ENCODE measurements at regions not wholly inside any gene's neighbourhood (a gene's known extent, or its start where the extent isn't known, plus 50 kb on each side); places are given as distances from the start of the nearest gene placed in this dataset.

- Histone ChIP-seq H2AFZ (no peak overlapping the region), H3K9me3 (ENCODE audit: insufficient read depth, low read depth) (no peaks in the 10 kb centered on the region), H4K20me1 (ENCODE audit: insufficient read depth) (no peaks in the 10 kb centered on the region), H3F3A (ENCODE audit: insufficient read depth, low read depth) (no peaks in the 10 kb centered on the region), H3K27ac (no peak overlapping the region), H3K27me3 (ENCODE audit: insufficient read depth, low read depth) (no peaks in the 10 kb centered on the region), H3K36me3 (ENCODE audit: low read depth) (no peaks in the 10 kb centered on the region), H3K79me2 (ENCODE audit: low read depth) (no peaks in the 10 kb centered on the region), H3K4me3 (no peak overlapping the region), H3K4me1 (replicated peaks; ENCODE audit: insufficient read depth) (no peaks in the 10 kb centered on the region), H3K9me2 (ENCODE audit: insufficient read depth) (no peaks in the 10 kb centered on the region), H3K4me2 (no peak overlapping the region)
- POLR2A ChIA-PET (ENCODE audit: unreplicated experiment): no interaction called here
- intact Hi-C loops (cut with micrococcal nuclease; ENCODE audit: unreplicated experiment): loop anchor here (2.0 to 10.0 kb wide), 3 partner anchors 72 to 416 kb away; partner anchors contain the start of gene WDR26
- TF ChIP-seq, protein P1, sequence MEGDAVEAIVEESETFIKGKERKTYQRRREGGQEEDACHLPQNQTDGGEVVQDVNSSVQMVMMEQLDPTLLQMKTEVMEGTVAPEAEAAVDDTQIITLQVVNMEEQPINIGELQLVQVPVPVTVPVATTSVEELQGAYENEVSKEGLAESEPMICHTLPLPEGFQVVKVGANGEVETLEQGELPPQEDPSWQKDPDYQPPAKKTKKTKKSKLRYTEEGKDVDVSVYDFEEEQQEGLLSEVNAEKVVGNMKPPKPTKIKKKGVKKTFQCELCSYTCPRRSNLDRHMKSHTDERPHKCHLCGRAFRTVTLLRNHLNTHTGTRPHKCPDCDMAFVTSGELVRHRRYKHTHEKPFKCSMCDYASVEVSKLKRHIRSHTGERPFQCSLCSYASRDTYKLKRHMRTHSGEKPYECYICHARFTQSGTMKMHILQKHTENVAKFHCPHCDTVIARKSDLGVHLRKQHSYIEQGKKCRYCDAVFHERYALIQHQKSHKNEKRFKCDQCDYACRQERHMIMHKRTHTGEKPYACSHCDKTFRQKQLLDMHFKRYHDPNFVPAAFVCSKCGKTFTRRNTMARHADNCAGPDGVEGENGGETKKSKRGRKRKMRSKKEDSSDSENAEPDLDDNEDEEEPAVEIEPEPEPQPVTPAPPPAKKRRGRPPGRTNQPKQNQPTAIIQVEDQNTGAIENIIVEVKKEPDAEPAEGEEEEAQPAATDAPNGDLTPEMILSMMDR (conservative IDR thresholded peaks at IDR 0.05): no peak
- no peak for TF ChIP-seq EZH2 (IDR thresholded peaks at IDR 0.05; ENCODE audit: low read depth)
- no peak for DNase-seq
- BruUV-seq (replicated peaks): no TSS peak
- CTCF ChIA-PET: interaction anchor here (1.2 to 2.3 kb wide), 4 partner anchors 149 to 455 kb away, joined by 3 to 12 read pairs (median 6); no protein-coding TSS in a partner anchor
Observed at GRCh38 chr1:224850446-224850845, 79.0 kb upstream of the DNAH14 start.

GRCh38 chr1:224851210-224851847 lies 78.1 kb upstream of the DNAH14 start:
- POLR2A ChIA-PET (ENCODE audit: unreplicated experiment): interaction anchor here (0.6 kb wide), 2 partner anchors 143 to 236 kb away, joined by 3 read pairs; no protein-coding TSS in a partner anchor
- Histone ChIP-seq H3K9me2 (ENCODE audit: insufficient read depth) (no peaks in the 10 kb centered on the region), H3K36me3 (ENCODE audit: low read depth) (no peaks in the 10 kb centered on the region), H3K4me3 (no peak overlapping the region), H3K79me2 (ENCODE audit: low read depth) (no peaks in the 10 kb centered on the region), H3K4me1 (replicated peaks; ENCODE audit: insufficient read depth) (no peaks in the 10 kb centered on the region), H3F3A (ENCODE audit: insufficient read depth, low read depth) (no peaks in the 10 kb centered on the region), H3K27me3 (ENCODE audit: insufficient read depth, low read depth) (no peaks in the 10 kb centered on the region), H3K9me3 (ENCODE audit: insufficient read depth, low read depth) (no peaks in the 10 kb centered on the region), H2AFZ (no peak overlapping the region), H4K20me1 (ENCODE audit: insufficient read depth) (no peaks in the 10 kb centered on the region), H3K4me2 (no peak overlapping the region), H3K27ac (no peak overlapping the region)
- no TSS peak for BruUV-seq (replicated peaks)
- CTCF ChIA-PET: interaction anchor here (0.7 to 2.3 kb wide), 6 partner anchors 66 to 456 kb away, joined by 3 to 12 read pairs (median 4); no protein-coding TSS in a partner anchor
- intact Hi-C loops (cut with micrococcal nuclease; ENCODE audit: unreplicated experiment): loop anchor here (1.0 to 10.0 kb wide), 6 partner anchors 71 to 417 kb away; partner anchors contain the start of gene WDR26
- no peak for TF ChIP-seq EZH2 (IDR thresholded peaks at IDR 0.05; ENCODE audit: low read depth)
- TF ChIP-seq, protein P1 (conservative IDR thresholded peaks at IDR 0.05): peak; percentile 89
- peak; percentile 55 to 78 for DNase-seq

- H3K36me3 ChIP-seq (ENCODE audit: low read depth): no peaks in the 10 kb centered on the region
- no peaks in the 10 kb centered on the region for H4K20me1 ChIP-seq (ENCODE audit: insufficient read depth)
- intact Hi-C loops (cut with micrococcal nuclease; ENCODE audit: unreplicated experiment): loop anchor here (1.0 to 10.0 kb wide), 6 partner anchors 70 to 417 kb away; partner anchors contain the start of gene WDR26
- H3K9me3 ChIP-seq (ENCODE audit: insufficient read depth, low read depth): no peaks in the 10 kb centered on the region
- no peaks in the 10 kb centered on the region for H3F3A ChIP-seq (ENCODE audit: insufficient read depth, low read depth)
- no peak overlapping the region for H3K4me3 ChIP-seq
- no TSS peak for BruUV-seq (replicated peaks)
- H3K4me2 ChIP-seq: no peak overlapping the region
- no peaks in the 10 kb centered on the region for H3K27me3 ChIP-seq (ENCODE audit: insufficient read depth, low read depth)
- H2AFZ ChIP-seq: no peak overlapping the region
- no peaks in the 10 kb centered on the region for H3K79me2 ChIP-seq (ENCODE audit: low read depth)
- H3K4me1 ChIP-seq (replicated peaks; ENCODE audit: insufficient read depth): no peaks in the 10 kb centered on the region
- DNase-seq: no peak
- TF ChIP-seq, protein P1 (conservative IDR thresholded peaks at IDR 0.05): peak; percentile 31; the same call in 1 of the 2 replicates
- TF ChIP-seq EZH2 (IDR thresholded peaks at IDR 0.05; ENCODE audit: low read depth): no peak
- H3K9me2 ChIP-seq (ENCODE audit: insufficient read depth): no peaks in the 10 kb centered on the region
- CTCF ChIA-PET: interaction anchor here (0.7 to 2.3 kb wide), 6 partner anchors 66 to 457 kb away, joined by 3 to 12 read pairs (median 4); no protein-coding TSS in a partner anchor
- POLR2A ChIA-PET (ENCODE audit: unreplicated experiment): no interaction called here
- H3K27ac ChIP-seq: no peak overlapping the region
Observed at GRCh38 chr1:224851848-224852261, 77.6 kb upstream of the DNAH14 start.
